GM13977 (cell line): ENCODE measurements at regions not wholly inside any gene's neighbourhood (a gene's known extent, or its start where the extent isn't known, plus 50 kb on each side); places are given as distances from the start of the nearest gene placed in this dataset.
A peak's percentile ranks its signal among the peaks of the same experiment; 100 is the strongest.
"Not testable (repeated sequence)": the region's sequence is repeated elsewhere in the genome, so short reads cannot be mapped to it uniquely, and the experiment has no call there.

ENCODE experiments used
- DNase-seq: peaks from one replicate; pipeline ENCODE4 v3.0.0; 2012; ENCODE audit warnings: low spot score
- CTCF ChIP-seq: IDR thresholded peaks from 2 replicates; pipeline ENCODE4 v1.5.1; 2012; ENCODE audit warnings: mild to moderate bottlenecking, control low read depth; ENCODE audit not compliant: insufficient read depth; ENCODE audit errors: extremely low read depth, missing control alignments
- in situ Hi-C: fragments of 300-500 bp; cut with MboI; formaldehyde crosslinking; loops from one replicate; pipeline ENCODE4 v1.12.0; 2022; ENCODE audit warnings: low sequenced_read_pairs, low pct_unique_long_range_greater_than_20kb, mixed read lengths, inconsistent platforms; ENCODE audit not compliant: unreplicated experiment

- TF ChIP-seq CTCF, result no peak
- in situ Hi-C loops, result no loop called here
- DNase-seq, result no peak
Measured at GRCh38 chr7:81150951-81151361, 232.1 kb upstream of the SEMA3C start.

DNA sequence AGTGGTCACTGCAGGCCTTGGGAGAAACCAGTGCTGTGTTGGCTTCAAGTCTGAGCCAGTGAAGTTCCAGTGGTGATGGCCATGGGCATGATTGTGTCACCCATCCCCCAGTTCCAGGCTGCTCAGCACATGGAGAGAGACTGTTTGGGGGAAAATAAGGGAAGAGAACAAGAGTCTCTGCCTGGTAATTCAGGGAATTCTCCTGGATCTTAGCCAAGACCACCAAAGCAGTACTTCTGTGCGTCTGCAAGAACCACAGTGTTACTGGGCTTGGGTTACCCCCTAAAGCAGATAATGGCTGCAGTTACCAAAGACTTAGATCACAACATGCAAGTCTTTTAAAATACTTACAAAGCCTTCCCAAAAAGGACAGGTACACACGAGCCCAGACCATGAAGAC lies 225.0 kb upstream of the SEMA3C start:
- in situ Hi-C loops, result no loop called here
- no peak for DNase-seq
- TF ChIP-seq CTCF, result no peak

- DNase-seq, in situ Hi-C loops: not testable (repeated sequence)
Measured at GRCh38 chr7:81141257-81142205, 222.7 kb upstream of the SEMA3C start.

- no peak for TF ChIP-seq CTCF
- DNase-seq, result peak; percentile 6
- in situ Hi-C loops, result no loop called here
Measured at GRCh38 chr7:81140775-81141174, 221.9 kb upstream of the SEMA3C start.

DNA sequence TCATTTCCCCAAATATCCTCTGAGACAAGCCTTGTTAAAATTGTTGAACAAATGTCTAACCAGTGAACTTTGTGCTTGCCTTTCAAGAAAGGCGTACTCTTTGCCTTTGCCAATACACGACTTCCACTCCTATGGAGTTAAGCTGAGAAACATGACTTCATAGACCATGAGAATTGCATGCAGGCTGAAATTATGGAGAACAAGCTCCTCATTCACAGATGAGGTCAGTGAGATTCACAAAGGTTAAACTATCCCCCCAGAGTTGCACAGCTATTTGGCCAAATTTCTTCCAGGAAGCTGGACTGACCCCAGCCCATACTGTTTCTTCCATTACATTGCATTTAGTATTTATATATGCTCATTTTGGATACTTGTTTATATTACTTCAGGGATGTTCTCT lies 221.4 kb upstream of the SEMA3C start:
- DNase-seq, result no peak
- TF ChIP-seq CTCF, result no peak
- in situ Hi-C loops, result no loop called here

- in situ Hi-C loops, result no loop called here
- DNase-seq, result no peak
- no peak for TF ChIP-seq CTCF
Measured at GRCh38 chr7:81138870-81139269, 220.0 kb upstream of the SEMA3C start.

DNA sequence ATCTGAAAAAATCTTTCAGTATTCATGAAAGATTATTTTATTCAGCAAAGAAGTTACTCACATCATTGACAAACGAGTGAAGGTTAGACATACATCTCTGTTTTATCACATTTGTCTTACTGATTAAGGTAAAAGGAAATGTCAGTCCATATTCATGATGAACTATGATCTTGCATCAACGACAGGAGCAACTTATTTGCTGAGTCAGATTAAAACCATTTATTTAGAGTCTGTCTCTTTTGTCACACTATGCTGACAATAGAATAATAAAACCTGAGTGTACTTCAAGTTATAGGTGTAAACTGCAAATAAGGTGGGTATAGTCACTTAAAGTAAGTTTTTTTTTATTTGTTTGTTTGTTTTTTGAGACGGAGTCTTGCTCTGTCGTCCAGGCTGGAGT lies 216.5 kb upstream of the SEMA3C start:
- TF ChIP-seq CTCF, result no peak
- DNase-seq, result no peak
- in situ Hi-C loops, result no loop called here
